ENCODE measurements at regions not wholly inside any gene's neighbourhood (a gene's known extent, or its start where the extent isn't known, plus 50 kb on each side); places are given as distances from the start of the nearest gene placed in this dataset.

DNA sequence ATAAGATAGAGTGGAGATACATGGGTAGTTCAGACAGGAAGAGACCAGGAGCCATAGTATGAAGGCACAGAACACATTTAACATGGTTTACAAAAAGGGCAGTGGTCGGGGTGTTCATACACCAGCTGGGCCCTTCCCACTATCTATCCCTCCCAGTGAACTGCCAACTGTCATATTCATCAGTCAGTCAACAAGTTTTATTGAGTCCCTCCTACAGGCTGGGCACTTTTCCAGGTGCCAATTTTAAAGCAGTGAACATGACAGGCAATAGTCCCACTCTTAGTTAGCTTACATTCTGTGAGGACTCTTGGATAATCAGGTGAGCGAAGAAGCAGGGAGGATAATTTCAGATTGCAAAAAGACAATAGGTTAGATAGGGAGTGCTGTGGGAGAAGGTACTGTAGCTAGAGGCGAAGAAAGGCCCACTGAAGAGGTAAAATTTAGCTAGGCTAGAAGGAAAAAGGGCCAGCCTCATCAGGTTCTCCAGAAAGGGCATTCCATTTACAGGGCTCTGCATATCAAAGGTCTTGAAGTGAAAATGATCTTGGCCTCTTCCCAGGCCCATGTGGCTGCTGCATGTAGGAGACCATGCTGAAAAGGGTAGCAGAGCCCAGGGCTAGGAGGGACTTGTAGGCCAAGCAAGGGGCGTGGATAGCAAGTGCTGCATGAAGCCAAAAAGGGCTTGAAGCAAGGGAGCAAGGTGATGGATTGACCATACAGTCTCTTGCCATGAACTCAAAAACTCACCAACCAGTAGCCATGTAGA is 274.7 kb upstream of the SNX7 start:
- TF ChIP-seq POLR2AphosphoS5 (IDR thresholded peaks at IDR 0.05; ENCODE audit: low read depth, low read length) (no peak), SPI1 (IDR thresholded peaks at IDR 0.05; ENCODE audit: low read depth, low read length) (no peak), POLR2A (IDR thresholded peaks at IDR 0.05; ENCODE audit: low read depth, low read length) (no peak), POU2F2 (IDR thresholded peaks at IDR 0.05; ENCODE audit: low read depth, low read length) (no peak), TAF1 (IDR thresholded peaks at IDR 0.05; ENCODE audit: low read depth, low read length) (no peak), PAX5 (IDR thresholded peaks at IDR 0.05; ENCODE audit: insufficient read depth, low read length, severe bottlenecking) (no peak)

Data from GM12891 (cell line).